H1 (cell line): ENCODE measurements at regions not wholly inside any gene's neighbourhood (a gene's known extent, or its start where the extent isn't known, plus 50 kb on each side); places are given as distances from the start of the nearest gene placed in this dataset.

Source experiments
- CTCF ChIA-PET: fragments of 300-600 bp; sonication (Branson Sonifier 250); formaldehyde crosslinking; loops from one replicate; lab custom pipeline; 2021; ENCODE audit not compliant: partially characterized antibody; lab: Charles Lee
- POLR2A ChIA-PET: fragments of 300-600 bp; sonication (Branson Sonifier 250); formaldehyde crosslinking; loops from one replicate; lab custom pipeline; 2021; ENCODE audit warnings: inconsistent platforms; ENCODE audit not compliant: partially characterized antibody; lab: Charles Lee
- DNase-seq, 2 experiments: peaks; one replicate each; pipeline versions ENCODE4 v3.0.0 to v3.0.0-alpha.2; 2010 to 2022; ENCODE audit warnings: low spot score in 2 of 2, low read depth in 1 of 2, mixed read lengths in 1 of 2
- FAIRE-seq: peaks from 2 replicates; lab custom pipeline; 2011; peaks lifted over from hg19 to GRCh38; lab: Jason Lieb, UNC
- H2AFZ ChIP-seq: 2 replicates; pipeline ENCODE4 v1.8.1; 2012; ENCODE audit warnings: low read length, inconsistent platforms
- H2AK5ac ChIP-seq: 2 replicates; pipeline ENCODE4 v1.6.1; 2013; ENCODE audit warnings: low read depth, low read length
- H2BK120ac ChIP-seq: replicated peaks from 2 replicates; pipeline ENCODE3; 2013; ENCODE audit warnings: low read depth, low read length, inconsistent platforms
- H2BK12ac ChIP-seq: 2 replicates; pipeline ENCODE4 v1.6.1; 2013; ENCODE audit warnings: low read depth, low read length
- H2BK15ac ChIP-seq: 2 replicates; pipeline ENCODE4 v1.6.1; 2013; ENCODE audit warnings: low read length
- H2BK20ac ChIP-seq: 2 replicates; pipeline ENCODE4 v1.6.1; 2013; ENCODE audit warnings: low read length
- H2BK5ac ChIP-seq: 2 replicates; pipeline ENCODE4 v1.6.1; 2013; ENCODE audit warnings: low read depth, low read length
- H3K14ac ChIP-seq: 2 replicates; pipeline ENCODE4 v1.6.1; 2013; ENCODE audit warnings: inconsistent platforms; ENCODE audit not compliant: insufficient read length
- H3K18ac ChIP-seq: 2 replicates; pipeline ENCODE4 v1.6.1; 2013; ENCODE audit warnings: low read length; ENCODE audit errors: extremely low read depth
- H3K23ac ChIP-seq: 2 replicates; pipeline ENCODE4 v1.6.1; 2013; ENCODE audit warnings: inconsistent platforms; ENCODE audit not compliant: insufficient read length
- H3K23me2 ChIP-seq: 2 replicates; pipeline ENCODE4 v1.6.1; 2013; ENCODE audit warnings: low read depth, low read length
- H3K27ac ChIP-seq: 2 replicates; pipeline ENCODE4 v1.6.1; 2011; ENCODE audit warnings: low read depth, low read length, inconsistent platforms
- H3K27me3 ChIP-seq, 4 experiments: replicated peaks in 1 of 4; 1 replicate in 1 of 4; 2 replicates in 3 of 4; pipeline versions ENCODE4 v1.6.1 to v1.8.1; 2011 to 2013; ENCODE audit warnings: low read length in 3 of 4, mild to moderate bottlenecking in 3 of 4, inconsistent platforms in 2 of 4, mixed read lengths in 2 of 4, moderate library complexity in 1 of 4; ENCODE audit not compliant: control insufficient read depth in 3 of 4, insufficient read depth in 3 of 4; ENCODE audit errors: extremely low read depth in 1 of 4
- H3K36me3 ChIP-seq, 4 experiments: 2 replicates each; pipeline versions ENCODE4 v1.6.1 to v1.8.1; 2011 to 2013; ENCODE audit warnings: mild to moderate bottlenecking in 4 of 4, low read length in 3 of 4, moderate library complexity in 2 of 4, control low read depth in 1 of 4, inconsistent platforms in 1 of 4; ENCODE audit not compliant: insufficient read depth in 4 of 4, control insufficient read depth in 2 of 4
- H3K4ac ChIP-seq: replicated peaks from 2 replicates; pipeline ENCODE3; 2013; ENCODE audit warnings: low read length, low read depth, mixed read lengths, inconsistent platforms; ENCODE audit not compliant: insufficient read length
- H3K4me1 ChIP-seq, 4 experiments: replicated peaks in 1 of 4; 1 replicate in 1 of 4; 2 replicates in 3 of 4; pipeline versions ENCODE4 v1.6.1 to v1.8.1; 2011 to 2013; ENCODE audit warnings: low read length in 3 of 4, inconsistent platforms in 2 of 4, mixed read lengths in 1 of 4; ENCODE audit not compliant: insufficient read depth in 4 of 4, control insufficient read depth in 3 of 4
- H3K4me2 ChIP-seq, 2 experiments: 2 replicates each; pipeline versions ENCODE4 v1.6.1 to v1.8.1; 2011 to 2013; ENCODE audit warnings: low read depth in 2 of 2, low read length in 2 of 2, control low read depth in 1 of 2, inconsistent platforms in 1 of 2, mild to moderate bottlenecking in 1 of 2; ENCODE audit not compliant: insufficient read depth in 1 of 2
- H3K4me3 ChIP-seq, 4 experiments: fragments of 200-600, 300-600 bp in 1 of 4; sonication (generic), shearing (Covaris generic), sonication (Bioruptor Twin) in 1 of 4; 2 replicates each; pipeline versions ENCODE4 v1.5.1 to v1.8.1; 2011 to 2016; ENCODE audit warnings: low read length in 4 of 4, low read depth in 3 of 4, control low read depth in 2 of 4, inconsistent platforms in 2 of 4, mild to moderate bottlenecking in 2 of 4, mixed read lengths in 1 of 4, moderate library complexity in 1 of 4; ENCODE audit not compliant: insufficient read depth in 2 of 4; ENCODE audit errors: extremely low read depth in 1 of 4
- H3K56ac ChIP-seq: replicated peaks from 2 replicates; pipeline ENCODE3; 2013; ENCODE audit warnings: low read depth, mild to moderate bottlenecking, mixed read lengths, low read length, inconsistent platforms; ENCODE audit not compliant: insufficient read length
- H3K79me1 ChIP-seq: 2 replicates; pipeline ENCODE4 v1.6.1; 2013; ENCODE audit warnings: low read depth, low read length, control low read depth
- H3K79me2 ChIP-seq, 2 experiments: 2 replicates each; pipeline versions ENCODE4 v1.6.1 to v1.8.1; 2012 to 2013; ENCODE audit warnings: low read length in 2 of 2, mild to moderate bottlenecking in 2 of 2, inconsistent platforms in 1 of 2; ENCODE audit not compliant: insufficient read depth in 2 of 2, control insufficient read depth in 1 of 2
- H3K9ac ChIP-seq, 4 experiments: replicated peaks in 1 of 4; 1 replicate in 1 of 4; 2 replicates in 3 of 4; pipeline versions ENCODE4 v1.6.1 to v1.8.1; 2011 to 2013; ENCODE audit warnings: low read depth in 3 of 4, low read length in 3 of 4, control low read depth in 2 of 4, mild to moderate bottlenecking in 2 of 4, moderate library complexity in 2 of 4, inconsistent platforms in 1 of 4; ENCODE audit errors: extremely low read depth in 1 of 4
- H3K9me3 ChIP-seq, 2 experiments: 2 replicates each; pipeline versions ENCODE4 v1.6.1 to v1.8.1; 2012 to 2013; ENCODE audit warnings: mild to moderate bottlenecking in 2 of 2, moderate library complexity in 2 of 2, control low read depth in 1 of 2, inconsistent platforms in 1 of 2, low read depth in 1 of 2, low read length in 1 of 2, mixed read lengths in 1 of 2; ENCODE audit not compliant: insufficient read depth in 2 of 2
- H4K20me1 ChIP-seq, 2 experiments: replicated peaks in 1 of 2; 2 replicates each; pipeline versions ENCODE3 to v1.8.1; 2011 to 2013; ENCODE audit warnings: inconsistent platforms in 2 of 2, low read length in 2 of 2, mild to moderate bottlenecking in 1 of 2; ENCODE audit not compliant: insufficient read depth in 2 of 2, control insufficient read depth in 1 of 2
- H4K5ac ChIP-seq: 2 replicates; pipeline ENCODE4 v1.6.1; 2013; ENCODE audit warnings: low read length, low read depth, mixed read lengths, inconsistent platforms; ENCODE audit not compliant: insufficient read length
- H4K8ac ChIP-seq: 2 replicates; pipeline ENCODE4 v1.8.0; 2013; ENCODE audit warnings: mild to moderate bottlenecking, moderate library complexity, low read length, inconsistent platforms; ENCODE audit not compliant: insufficient read depth; ENCODE audit errors: extremely low read depth
- H4K91ac ChIP-seq: replicated peaks from 2 replicates; pipeline ENCODE3; 2013; ENCODE audit warnings: low read length, mixed read lengths, inconsistent platforms; ENCODE audit not compliant: insufficient read length
- ASH2L ChIP-seq: fragments of 200-600, 300-600 bp; sonication (generic); IDR thresholded peaks from one replicate; pipeline ENCODE4 v1.7.1; 2017; ENCODE audit warnings: low read length
- BCL11A ChIP-seq, 2 experiments: IDR thresholded peaks; one replicate each; pipeline ENCODE4 v1.6.1; 2011; ENCODE audit warnings: low read depth in 2 of 2, low read length in 2 of 2, mild to moderate bottlenecking in 2 of 2
- EGR1 ChIP-seq: IDR thresholded peaks from 2 replicates; pipeline ENCODE4 v1.6.1; 2011; ENCODE audit warnings: low read depth, low read length, borderline replicate concordance
- FOSL1 ChIP-seq: IDR thresholded peaks from 2 replicates; pipeline ENCODE4 v1.6.1; 2011; ENCODE audit warnings: mild to moderate bottlenecking, low read depth, low read length, moderate library complexity; ENCODE audit not compliant: insufficient read depth
- HDAC2 ChIP-seq, 2 experiments: fragments of 300-600 bp in 1 of 2; sonication (generic) in 1 of 2; IDR thresholded peaks; 2 replicates each; pipeline ENCODE4 v1.6.1; 2011 to 2012; ENCODE audit warnings: low read depth in 2 of 2, low read length in 2 of 2, mild to moderate bottlenecking in 2 of 2, moderate library complexity in 2 of 2, borderline replicate concordance in 1 of 2, inconsistent platforms in 1 of 2
- SIN3A ChIP-seq, 2 experiments: IDR thresholded peaks in 1 of 2; conservative IDR thresholded peaks in 1 of 2; 2 replicates each; pipeline ENCODE4 v1.6.1; 2011 to 2012; ENCODE audit warnings: low read length in 2 of 2, improper control_type of control experiment in 1 of 2, low read depth in 1 of 2, mild to moderate bottlenecking in 1 of 2
- SP2 ChIP-seq: IDR thresholded peaks from 2 replicates; pipeline ENCODE4 v1.6.1; 2012; ENCODE audit warnings: mild to moderate bottlenecking, low read length, inconsistent platforms
- YY1 ChIP-seq: IDR thresholded peaks from 2 replicates; pipeline ENCODE4 v1.6.1; 2011; ENCODE audit warnings: low read depth, mild to moderate bottlenecking, low read length
- WGBS, 2 experiments: shearing (Covaris generic) in 1 of 2; methylation state at CpG; one replicate each; pipeline versions ENCODE4 v1.1.6 to v1.1.7; 2013 to 2015; ENCODE audit warnings: low lambda C conversion rate in 2 of 2, mixed read lengths in 2 of 2, inconsistent platforms in 1 of 2, low coverage in 1 of 2, missing lambda C conversion rate in 1 of 2; ENCODE audit not compliant: insufficient replicate concordance in 2 of 2, insufficient coverage in 1 of 2, insufficient read length in 1 of 2; ENCODE audit errors: extremely low coverage in 1 of 2, missing lambda C conversion rate in 1 of 2; 5-methylcytosine and 5-hydroxymethylcytosine counted together

DNA sequence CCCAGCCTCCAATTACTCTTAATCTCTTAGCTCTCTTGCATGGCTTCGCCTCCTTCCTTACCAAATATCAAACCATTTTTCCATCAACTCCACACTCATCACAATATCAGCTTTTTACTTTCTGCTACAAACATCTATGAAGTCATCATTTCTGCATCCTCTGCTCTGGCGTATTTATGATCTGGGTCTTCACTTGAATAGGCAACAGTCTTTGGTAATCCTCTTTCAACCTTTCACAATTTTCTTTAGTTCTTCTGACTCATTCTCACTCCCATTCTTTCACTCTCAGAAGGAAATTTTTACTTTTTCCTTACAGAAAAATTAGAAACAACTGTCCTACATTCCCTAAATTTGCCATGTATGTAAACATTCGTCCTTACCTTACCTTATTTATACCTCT is 522.4 kb downstream of the HDGFL1 start:
- Histone ChIP-seq H2BK20ac (no peak overlapping the region), H3K23me2 (no peaks in the 10 kb centered on the region), H3K56ac (no peak overlapping the region), H3K27me3 (no peaks in the 10 kb centered on the region), H3K23ac (no peak overlapping the region), H3K79me1 (no peaks in the 10 kb centered on the region), H3K9me3 (peaks cover 0 to 7% of the 10 kb centered on the region in 2 experiments; a peak in 2 of 4 replicates), H3K4me1 (no peaks in the 10 kb centered on the region), H3K4ac (no peak overlapping the region), H3K14ac (no peak overlapping the region), H2AFZ (no peak overlapping the region), H3K27ac (no peak overlapping the region), H2BK120ac (no peak overlapping the region), H2BK5ac (no peak overlapping the region), H3K9ac (no peak overlapping the region), H2BK12ac (no peak overlapping the region), H3K18ac (no peak overlapping the region), H4K5ac (no peak overlapping the region), H2BK15ac (no peak overlapping the region), H4K20me1 (no peaks in the 10 kb centered on the region), H4K8ac (no peak overlapping the region), H3K4me2 (no peak overlapping the region), H4K91ac (no peak overlapping the region), H3K79me2 (no peaks in the 10 kb centered on the region), H3K36me3 (no peaks in the 10 kb centered on the region), H3K4me3 (no peak overlapping the region), H2AK5ac (no peak overlapping the region)
- no peak for FAIRE-seq
- POLR2A ChIA-PET, result no interaction called here
- 68 to 100% methylated on average over 1 to 3 of the region's 3 CpGs for WGBS, 2 experiments
- DNase-seq, result no peak
- CTCF ChIA-PET, result interaction anchor here (0.6 to 1.2 kb wide), 2 partner anchors 9 to 411 kb away, joined by 3 read pairs; no protein-coding TSS in a partner anchor
- TF ChIP-seq FOSL1 (no peak), HDAC2 (IDR thresholded peaks at IDR 0.05; ENCODE audit: borderline replicate concordance in 1 of 2, low read depth in 2 of 2, low read length in 2 of 2) (no peak), SP2 (no peak), ASH2L (no peak), SIN3A (conservative IDR thresholded peaks at IDR 0.05 in 1 of 2, IDR thresholded peaks at IDR 0.05 in 1 of 2; ENCODE audit: low read depth in 1 of 2, low read length in 2 of 2) (no peak), EGR1 (no peak), YY1 (no peak), BCL11A (IDR thresholded peaks at IDR 0.05; ENCODE audit: low read depth in 2 of 2, low read length in 2 of 2) (no peak)
